ENCODE measurements at regions not wholly inside any gene's neighbourhood (a gene's known extent, or its start where the extent isn't known, plus 50 kb on each side); places are given as distances from the start of the nearest gene placed in this dataset.

- Histone ChIP-seq H3F3A (ENCODE audit: insufficient read depth, low read length) (no peaks in the 10 kb centered on the region), H3K4me3 (ENCODE audit: low read length) (no peak overlapping the region), H3K4me1 (ENCODE audit: low read length) (no peaks in the 10 kb centered on the region), H3K9ac (ENCODE audit: low read length) (no peak overlapping the region), H2AFZ (ENCODE audit: low read length) (no peak overlapping the region), H3K36me3 (replicated peaks; ENCODE audit: insufficient read depth, low read length) (no peaks in the 10 kb centered on the region), H4K20me1 (ENCODE audit: insufficient read depth, low read length) (no peaks in the 10 kb centered on the region), H3K9me3 (replicated peaks; ENCODE audit: insufficient read depth, low read length) (no peaks in the 10 kb centered on the region), H3K27me3 (replicated peaks; ENCODE audit: insufficient read depth, low read length) (no peaks in the 10 kb centered on the region), H3K9me2 (replicated peaks; ENCODE audit: insufficient read depth, low read length) (no peaks in the 10 kb centered on the region), H3K79me2 (ENCODE audit: low read length) (no peaks in the 10 kb centered on the region), H3K4me2 (ENCODE audit: low read depth, low read length) (no peak overlapping the region), H3K27ac (ENCODE audit: low read length) (no peak overlapping the region)
- DNase-seq, result no peak
- TF ChIP-seq EZH2phosphoT487 (IDR thresholded peaks at IDR 0.05; ENCODE audit: low read length), result no peak
- no peak for TF ChIP-seq CTCF (IDR thresholded peaks at IDR 0.05; ENCODE audit: low read length)
- TF ChIP-seq EZH2 (optimal IDR thresholded peaks at IDR 0.05; ENCODE audit: low read depth, low read length), result no peak
Measured at GRCh38 chr2:66862885-66863650, 428.1 kb downstream of the MEIS1 start.

- no peaks in the 10 kb centered on the region for H3K27me3 ChIP-seq (replicated peaks; ENCODE audit: insufficient read depth, low read length)
- H3K36me3 ChIP-seq (replicated peaks; ENCODE audit: insufficient read depth, low read length), result no peaks in the 10 kb centered on the region
- DNase-seq, result no peak
- no peaks in the 10 kb centered on the region for H3F3A ChIP-seq (ENCODE audit: insufficient read depth, low read length)
- H3K79me2 ChIP-seq (ENCODE audit: low read length), result no peaks in the 10 kb centered on the region
- no peaks in the 10 kb centered on the region for H3K9me3 ChIP-seq (replicated peaks; ENCODE audit: insufficient read depth, low read length)
- no peak overlapping the region for H3K4me3 ChIP-seq (ENCODE audit: low read length)
- no peak overlapping the region for H3K4me2 ChIP-seq (ENCODE audit: low read depth, low read length)
- H3K27ac ChIP-seq (ENCODE audit: low read length), result no peak overlapping the region
- TF ChIP-seq EZH2 (optimal IDR thresholded peaks at IDR 0.05; ENCODE audit: low read depth, low read length) (no peak), EZH2phosphoT487 (IDR thresholded peaks at IDR 0.05; ENCODE audit: low read length) (no peak), CTCF (IDR thresholded peaks at IDR 0.05; ENCODE audit: low read length) (no peak)
- no peaks in the 10 kb centered on the region for H3K9me2 ChIP-seq (replicated peaks; ENCODE audit: insufficient read depth, low read length)
- H2AFZ ChIP-seq (ENCODE audit: low read length), result no peak overlapping the region
- H3K4me1 ChIP-seq (ENCODE audit: low read length), result no peaks in the 10 kb centered on the region
- no peak overlapping the region for H3K9ac ChIP-seq (ENCODE audit: low read length)
- H4K20me1 ChIP-seq (ENCODE audit: insufficient read depth, low read length), result no peaks in the 10 kb centered on the region
Measured at GRCh38 chr2:66865161-66865560, 430.2 kb downstream of the MEIS1 start.

GRCh38 chr2:66866331-66867062, 431.6 kb downstream of the MEIS1 start:
- no peaks in the 10 kb centered on the region for H3K9me2 ChIP-seq (replicated peaks; ENCODE audit: insufficient read depth, low read length)
- no peaks in the 10 kb centered on the region for H3K27me3 ChIP-seq (replicated peaks; ENCODE audit: insufficient read depth, low read length)
- no peak for DNase-seq
- H2AFZ ChIP-seq (ENCODE audit: low read length), result no peak overlapping the region
- H3K79me2 ChIP-seq (ENCODE audit: low read length), result no peaks in the 10 kb centered on the region
- H3K4me1 ChIP-seq (ENCODE audit: low read length), result no peaks in the 10 kb centered on the region
- H3K4me2 ChIP-seq (ENCODE audit: low read depth, low read length), result no peak overlapping the region
- H4K20me1 ChIP-seq (ENCODE audit: insufficient read depth, low read length), result no peaks in the 10 kb centered on the region
- no peak overlapping the region for H3K9ac ChIP-seq (ENCODE audit: low read length)
- H3K36me3 ChIP-seq (replicated peaks; ENCODE audit: insufficient read depth, low read length), result no peaks in the 10 kb centered on the region
- TF ChIP-seq CTCF (IDR thresholded peaks at IDR 0.05; ENCODE audit: low read length), result no peak
- no peak for TF ChIP-seq EZH2 (optimal IDR thresholded peaks at IDR 0.05; ENCODE audit: low read depth, low read length)
- no peak for TF ChIP-seq EZH2phosphoT487 (IDR thresholded peaks at IDR 0.05; ENCODE audit: low read length)
- H3K4me3 ChIP-seq (ENCODE audit: low read length), result no peak overlapping the region
- no peak overlapping the region for H3K27ac ChIP-seq (ENCODE audit: low read length)
- no peaks in the 10 kb centered on the region for H3K9me3 ChIP-seq (replicated peaks; ENCODE audit: insufficient read depth, low read length)
- no peaks in the 10 kb centered on the region for H3F3A ChIP-seq (ENCODE audit: insufficient read depth, low read length)

Data from MM.1S (cell line).